Rectal smooth muscle tissue (tissue), 1 donor: ENCODE measurements at regions not wholly inside any gene's neighbourhood (a gene's known extent, or its start where the extent isn't known, plus 50 kb on each side); places are given as distances from the start of the nearest gene placed in this dataset.

Source experiments
- H3K27ac ChIP-seq: one replicate; pipeline ENCODE4 v1.7.0; 2013; ENCODE audit warnings: low read depth, low read length, inconsistent platforms
- H3K27me3 ChIP-seq: one replicate; pipeline ENCODE4 v1.7.0; 2013; ENCODE audit warnings: low read length; ENCODE audit not compliant: control insufficient read depth, insufficient read depth
- H3K36me3 ChIP-seq: one replicate; pipeline ENCODE4 v1.7.0; 2013; ENCODE audit warnings: low read length; ENCODE audit not compliant: control insufficient read depth, insufficient read depth
- H3K4me1 ChIP-seq: one replicate; pipeline ENCODE4 v1.7.0; 2013; ENCODE audit warnings: low read length; ENCODE audit not compliant: control insufficient read depth, insufficient read depth
- H3K4me3 ChIP-seq: one replicate; pipeline ENCODE4 v1.7.0; 2013; ENCODE audit warnings: low read length
- H3K9ac ChIP-seq: one replicate; pipeline ENCODE4 v1.7.0; 2013; ENCODE audit warnings: low read length

DNA sequence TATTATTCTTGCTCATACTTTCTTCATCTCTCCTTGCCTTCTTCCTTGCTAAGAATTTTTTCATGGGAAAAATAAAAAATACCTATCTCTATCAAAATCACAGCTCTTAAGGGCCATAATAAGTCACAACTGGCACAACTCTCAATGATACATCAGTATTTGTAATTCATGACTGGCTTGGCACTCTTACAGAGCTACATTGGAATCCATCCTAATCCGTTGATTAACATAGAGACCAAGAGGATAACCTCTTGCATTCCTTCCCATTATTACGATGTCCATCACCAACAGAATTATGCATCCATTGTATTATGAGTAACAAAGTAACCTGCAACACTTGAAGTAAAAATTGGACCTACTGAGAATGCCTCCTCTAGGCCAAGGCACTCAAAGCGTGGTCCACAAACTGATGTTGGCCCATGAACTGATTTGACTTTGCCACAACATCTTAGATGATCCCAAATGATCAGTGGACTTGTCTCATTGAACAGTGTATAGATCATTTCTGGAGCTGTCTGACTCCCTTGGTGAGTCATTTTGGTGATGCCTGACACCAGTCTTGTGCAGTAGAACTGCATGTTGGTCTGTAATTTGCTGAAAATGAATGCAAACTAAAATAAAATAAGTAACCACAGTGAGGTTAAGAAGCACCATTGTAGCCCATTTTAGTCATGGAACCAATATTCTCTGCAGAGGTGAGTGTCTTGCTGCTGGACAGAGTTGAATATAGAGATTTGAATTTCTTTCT lies 163.2 kb downstream of the AXIN2 start:
- no peaks in the 10 kb centered on the region for H3K27me3 ChIP-seq
- H3K27ac ChIP-seq, result no peak overlapping the region
- no peaks in the 10 kb centered on the region for H3K36me3 ChIP-seq
- no peaks in the 10 kb centered on the region for H3K4me1 ChIP-seq
- no peak overlapping the region for H3K9ac ChIP-seq
- no peak overlapping the region for H3K4me3 ChIP-seq

DNA sequence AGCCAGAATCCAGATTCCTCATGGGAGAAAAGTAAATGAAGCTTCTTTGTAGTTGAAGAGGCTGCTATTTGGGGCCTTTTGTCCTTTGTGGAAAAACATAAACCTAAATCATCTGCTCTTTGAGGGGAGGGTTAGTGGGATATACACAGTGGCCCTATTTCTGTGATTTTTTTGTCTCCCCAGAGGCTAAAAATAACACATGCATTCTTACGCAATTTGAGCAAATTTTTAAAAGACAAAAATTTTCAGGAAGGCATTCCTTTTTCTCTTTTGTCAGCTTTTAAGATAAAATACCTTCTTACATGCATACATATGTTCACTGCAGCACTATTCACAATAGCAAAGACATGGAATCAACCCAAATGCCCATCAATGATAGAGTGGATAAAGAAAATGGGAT lies 165.5 kb downstream of the AXIN2 start:
- H3K9ac ChIP-seq, result no peak overlapping the region
- no peaks in the 10 kb centered on the region for H3K4me1 ChIP-seq
- H3K4me3 ChIP-seq, result no peak overlapping the region
- no peaks in the 10 kb centered on the region for H3K36me3 ChIP-seq
- H3K27ac ChIP-seq, result no peak overlapping the region
- H3K27me3 ChIP-seq, result no peaks in the 10 kb centered on the region

DNA sequence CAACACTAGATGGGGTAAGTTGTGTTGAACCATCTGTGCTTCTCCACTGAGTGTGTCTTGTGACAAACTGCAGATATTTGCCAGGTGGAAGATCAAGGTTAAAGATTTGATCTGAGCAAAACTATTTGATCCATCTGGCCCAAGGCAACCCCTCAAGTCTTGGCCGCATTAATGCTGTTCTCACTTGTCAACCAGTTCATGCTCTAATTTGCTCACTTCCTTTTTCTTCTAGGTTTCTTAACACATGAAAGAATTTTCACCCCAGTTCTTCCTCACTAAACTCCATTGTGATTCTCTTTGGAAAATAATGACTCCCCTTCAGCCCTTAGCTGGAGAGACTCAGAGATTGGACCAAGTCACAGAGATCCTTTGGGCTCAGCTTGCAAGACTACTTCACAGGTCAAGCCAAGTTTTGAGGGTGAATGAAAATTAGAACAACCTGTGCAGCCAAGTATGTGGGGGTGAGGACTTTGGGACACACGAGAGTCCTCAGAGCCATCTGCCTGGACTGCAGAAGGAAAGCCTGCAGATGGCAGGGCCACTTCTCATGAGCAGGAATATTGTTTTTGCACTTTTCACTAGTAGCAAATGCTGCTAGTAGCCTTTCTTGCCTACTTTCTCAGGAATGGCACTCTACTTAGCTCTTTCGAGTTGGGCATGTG lies 166.5 kb downstream of the AXIN2 start:
- no peak overlapping the region for H3K4me3 ChIP-seq
- H3K36me3 ChIP-seq, result no peaks in the 10 kb centered on the region
- no peak overlapping the region for H3K9ac ChIP-seq
- no peak overlapping the region for H3K27ac ChIP-seq
- H3K4me1 ChIP-seq, result no peaks in the 10 kb centered on the region
- no peaks in the 10 kb centered on the region for H3K27me3 ChIP-seq

DNA sequence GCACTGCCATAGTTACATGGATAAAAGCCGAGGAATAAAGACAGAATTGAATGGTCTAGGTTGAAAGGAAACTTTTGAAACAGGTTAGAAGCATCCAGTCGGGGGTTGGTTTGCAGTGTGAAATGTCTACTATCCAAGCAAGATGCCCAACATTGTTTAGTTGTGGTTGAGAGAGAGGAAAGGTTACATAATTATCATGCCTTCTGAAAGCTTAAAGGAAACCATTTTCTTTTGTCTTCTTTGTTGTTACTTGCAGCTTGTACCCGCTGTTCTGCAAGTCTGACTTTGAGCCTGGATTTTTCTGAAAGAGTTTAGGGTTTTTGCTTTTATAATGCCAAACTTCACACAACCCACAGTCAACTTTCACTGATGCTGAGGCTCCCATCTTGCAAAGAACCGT lies 167.9 kb downstream of the AXIN2 start:
- no peaks in the 10 kb centered on the region for H3K27me3 ChIP-seq
- no peaks in the 10 kb centered on the region for H3K36me3 ChIP-seq
- no peak overlapping the region for H3K9ac ChIP-seq
- no peak overlapping the region for H3K27ac ChIP-seq
- no peaks in the 10 kb centered on the region for H3K4me1 ChIP-seq
- H3K4me3 ChIP-seq, result no peak overlapping the region

DNA sequence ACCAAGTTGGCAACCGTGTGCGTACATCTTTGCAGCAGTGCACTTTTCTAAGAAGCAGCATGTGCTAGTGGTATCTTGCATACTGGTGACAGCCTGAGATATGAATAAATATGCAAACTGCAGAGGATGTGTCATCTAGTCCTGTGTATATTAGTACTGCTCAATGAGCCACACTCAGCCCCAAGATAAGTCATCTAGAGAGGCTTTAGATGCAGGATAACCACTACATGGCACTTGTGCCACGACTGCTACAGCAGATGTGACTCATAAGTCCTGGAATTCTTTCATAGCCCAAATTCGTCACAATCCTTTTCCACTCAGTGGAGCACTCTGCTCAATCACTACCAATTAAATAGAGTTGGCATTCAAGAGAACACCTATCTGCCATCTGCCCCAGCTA lies 171.5 kb downstream of the AXIN2 start:
- no peaks in the 10 kb centered on the region for H3K27me3 ChIP-seq
- no peaks in the 10 kb centered on the region for H3K36me3 ChIP-seq
- H3K4me3 ChIP-seq, result no peak overlapping the region
- H3K9ac ChIP-seq, result no peak overlapping the region
- no peaks in the 10 kb centered on the region for H3K4me1 ChIP-seq
- no peak overlapping the region for H3K27ac ChIP-seq

DNA sequence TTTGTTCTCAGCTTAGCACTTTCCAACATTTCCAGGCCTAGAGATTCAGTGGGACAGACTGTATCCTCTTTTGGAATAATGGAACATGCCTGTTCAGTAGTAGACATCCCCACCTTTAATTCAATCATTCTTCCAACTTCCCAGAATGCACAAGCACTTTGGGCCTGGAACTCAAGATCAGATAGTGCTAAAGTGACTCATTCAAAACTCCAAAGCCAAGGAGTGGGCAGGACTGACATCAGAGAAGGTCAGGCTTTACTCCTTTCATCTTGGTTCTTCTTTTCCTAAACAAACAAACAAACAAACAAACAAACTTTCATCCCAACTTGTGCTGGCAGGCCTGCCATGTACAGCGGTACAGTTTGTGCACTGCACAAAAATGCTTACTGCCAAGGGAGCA lies 172.0 kb downstream of the AXIN2 start:
- Histone ChIP-seq H3K27ac (no peak overlapping the region), H3K27me3 (no peaks in the 10 kb centered on the region), H3K36me3 (no peaks in the 10 kb centered on the region), H3K4me3 (no peak overlapping the region), H3K9ac (no peak overlapping the region), H3K4me1 (no peaks in the 10 kb centered on the region)

DNA sequence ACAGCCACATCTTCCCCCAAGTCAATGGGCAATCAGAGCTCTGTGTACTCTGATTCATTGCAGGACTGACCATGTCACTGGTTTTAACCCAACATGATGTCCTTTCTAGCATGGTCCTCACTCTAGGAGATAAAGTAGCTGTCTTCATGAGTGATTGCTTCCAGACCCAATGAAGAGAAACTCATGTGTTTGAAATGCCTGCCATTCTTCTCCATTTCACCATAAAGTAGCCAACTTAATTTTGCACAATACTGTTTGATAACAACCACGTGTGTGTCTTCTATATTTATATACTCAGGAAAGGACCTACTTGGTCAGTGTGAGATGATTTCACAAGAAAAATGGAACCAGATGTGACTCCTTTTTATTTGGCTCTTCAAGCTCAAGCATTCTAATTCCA lies 172.5 kb downstream of the AXIN2 start:
- H3K4me1 ChIP-seq, result no peaks in the 10 kb centered on the region
- H3K4me3 ChIP-seq, result no peak overlapping the region
- no peak overlapping the region for H3K9ac ChIP-seq
- H3K27ac ChIP-seq, result no peak overlapping the region
- no peaks in the 10 kb centered on the region for H3K36me3 ChIP-seq
- H3K27me3 ChIP-seq, result no peaks in the 10 kb centered on the region

DNA sequence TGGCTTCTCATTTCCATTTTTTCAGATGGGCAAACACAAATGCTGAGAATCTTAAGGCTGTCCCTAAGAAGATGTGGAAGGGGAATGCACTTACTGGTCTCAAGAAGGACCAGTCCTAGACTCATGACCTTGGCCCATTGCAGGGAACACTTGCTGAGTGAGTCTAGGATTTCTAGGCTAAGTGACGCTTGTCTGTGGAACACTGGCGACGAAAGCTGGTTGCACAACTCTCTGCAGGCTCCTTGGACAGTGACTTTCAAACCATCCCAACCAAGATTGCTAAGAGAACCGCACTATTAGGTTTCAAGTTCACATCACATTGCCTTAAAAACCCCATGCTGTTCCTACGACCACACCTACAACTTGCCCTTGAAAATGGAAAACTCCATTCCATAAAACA lies 174.1 kb downstream of the AXIN2 start:
- Histone ChIP-seq H3K36me3 (no peaks in the 10 kb centered on the region), H3K27me3 (no peaks in the 10 kb centered on the region), H3K9ac (no peak overlapping the region), H3K27ac (no peak overlapping the region), H3K4me1 (no peaks in the 10 kb centered on the region), H3K4me3 (no peak overlapping the region)

DNA sequence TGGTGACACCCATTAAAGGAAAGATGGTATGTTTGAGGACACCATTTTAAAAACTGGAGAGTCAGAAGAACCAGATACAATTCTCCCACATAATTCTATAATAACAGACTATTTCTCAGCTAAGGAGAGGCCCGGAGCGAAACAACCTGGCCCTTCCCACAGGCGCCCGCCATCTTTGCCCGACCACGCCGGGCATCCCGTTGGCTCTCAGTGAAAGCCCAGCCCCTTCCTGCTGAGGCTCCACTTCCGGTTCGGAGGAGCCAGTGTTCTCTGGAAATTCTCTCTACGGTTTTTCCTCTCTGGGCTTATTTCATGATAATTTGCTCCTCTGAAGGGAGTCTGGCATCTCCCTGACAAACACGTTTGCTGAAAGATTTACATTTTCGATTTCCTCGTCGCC lies 175.7 kb downstream of the AXIN2 start:
- no peak overlapping the region for H3K27ac ChIP-seq
- no peak overlapping the region for H3K9ac ChIP-seq
- H3K4me3 ChIP-seq, result no peak overlapping the region
- no peaks in the 10 kb centered on the region for H3K27me3 ChIP-seq
- H3K36me3 ChIP-seq, result no peaks in the 10 kb centered on the region
- no peaks in the 10 kb centered on the region for H3K4me1 ChIP-seq

DNA sequence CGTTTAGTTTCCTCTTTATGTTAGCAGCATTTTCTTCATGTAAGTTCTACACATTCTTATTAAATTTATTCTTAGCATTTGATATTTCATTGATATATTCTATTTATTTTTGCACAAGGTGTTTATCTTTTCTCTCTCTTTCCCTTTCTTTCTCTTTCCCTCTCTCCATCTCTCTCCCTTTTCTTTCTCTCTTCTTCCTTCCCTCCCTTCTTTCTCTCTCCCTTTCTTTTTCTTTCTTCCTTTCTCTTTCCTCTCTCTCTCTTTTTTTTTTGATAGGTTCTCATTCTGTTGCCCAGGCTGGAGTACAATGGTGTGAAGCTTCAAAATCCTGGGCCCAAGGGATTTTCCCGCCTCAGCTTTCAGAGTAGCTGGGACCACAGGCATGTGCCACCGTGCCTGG lies 176.4 kb downstream of the AXIN2 start:
- no peaks in the 10 kb centered on the region for H3K4me1 ChIP-seq
- no peaks in the 10 kb centered on the region for H3K36me3 ChIP-seq
- H3K4me3 ChIP-seq, result no peak overlapping the region
- H3K27me3 ChIP-seq, result no peaks in the 10 kb centered on the region
- no peak overlapping the region for H3K27ac ChIP-seq
- no peak overlapping the region for H3K9ac ChIP-seq

DNA sequence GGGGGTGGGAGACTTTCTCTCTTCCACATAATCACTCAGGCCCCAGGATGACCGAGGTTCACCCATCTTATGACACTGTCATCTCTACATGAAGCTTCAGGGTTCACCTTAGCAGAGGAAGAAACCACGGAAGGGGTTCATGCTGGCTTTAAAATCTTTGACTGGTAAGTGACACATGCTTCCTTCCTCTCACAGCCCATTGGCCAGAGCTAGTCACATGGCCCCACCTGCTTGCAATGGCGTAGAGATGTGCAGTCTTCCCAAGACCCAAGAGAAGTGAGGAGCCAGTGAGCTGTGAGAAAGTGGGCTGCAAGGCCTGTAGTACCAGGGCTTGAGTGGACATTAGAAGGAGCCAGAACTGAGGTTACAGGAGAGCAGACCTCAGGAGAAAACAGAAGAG lies 180.3 kb downstream of the AXIN2 start:
- Histone ChIP-seq H3K9ac (no peak overlapping the region), H3K27me3 (no peaks in the 10 kb centered on the region), H3K4me3 (no peak overlapping the region), H3K4me1 (no peaks in the 10 kb centered on the region), H3K36me3 (no peaks in the 10 kb centered on the region), H3K27ac (no peak overlapping the region)

DNA sequence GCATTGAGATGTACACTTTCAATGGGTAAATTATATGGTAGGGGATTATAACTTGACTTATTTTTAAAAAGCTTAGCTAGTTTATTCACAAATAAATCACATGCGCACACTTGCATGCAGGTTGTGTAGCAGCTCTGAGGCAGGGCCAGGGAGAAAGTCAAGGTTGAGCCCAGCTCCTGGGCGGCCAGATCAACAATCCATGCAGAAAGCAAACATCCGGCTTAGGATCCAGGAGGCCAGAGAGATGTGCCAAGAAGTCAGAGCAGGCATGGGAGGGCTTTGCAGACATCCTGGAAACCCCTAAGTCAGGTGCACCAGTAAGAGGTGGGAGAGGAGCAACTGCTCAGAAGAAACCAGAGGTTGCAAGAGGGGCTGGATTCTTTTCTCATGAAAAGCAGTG lies 186.5 kb downstream of the AXIN2 start:
- H3K27ac ChIP-seq, result no peak overlapping the region

DNA sequence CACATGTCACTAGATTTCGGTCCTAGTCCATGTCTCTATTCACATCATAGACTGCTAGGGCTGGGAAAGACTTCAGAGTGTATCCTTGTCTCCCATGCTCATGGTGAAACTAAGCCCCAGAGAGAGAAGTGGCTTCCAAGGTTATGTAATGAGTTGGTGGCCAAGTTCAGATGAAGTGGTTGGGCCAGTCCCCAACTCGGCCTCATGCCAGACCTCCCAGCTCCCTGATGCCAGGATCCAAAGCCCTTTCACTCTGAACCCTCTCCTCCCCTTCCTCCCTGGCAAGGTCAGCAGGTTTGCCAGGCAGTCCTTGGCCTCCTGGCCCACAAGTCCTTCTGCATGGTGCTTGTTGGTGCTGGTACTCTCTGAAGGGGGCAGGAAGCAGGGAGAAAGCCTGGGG lies 189.7 kb downstream of the AXIN2 start:
- no peaks in the 10 kb centered on the region for H3K36me3 ChIP-seq
- no peaks in the 10 kb centered on the region for H3K4me1 ChIP-seq
- H3K27me3 ChIP-seq, result no peaks in the 10 kb centered on the region
- H3K27ac ChIP-seq, result no peak overlapping the region
- no peak overlapping the region for H3K9ac ChIP-seq
- no peak overlapping the region for H3K4me3 ChIP-seq

More for the DNA sequence above, 186.5 kb downstream of the AXIN2 start:
- no peak overlapping the region for H3K4me3 ChIP-seq
- H3K9ac ChIP-seq, result no peak overlapping the region
- H3K36me3 ChIP-seq, result no peaks in the 10 kb centered on the region
- H3K4me1 ChIP-seq, result no peaks in the 10 kb centered on the region
- H3K27me3 ChIP-seq, result no peaks in the 10 kb centered on the region
